ENCODE measurements at regions not wholly inside any gene's neighbourhood (a gene's known extent, or its start where the extent isn't known, plus 50 kb on each side); places are given as distances from the start of the nearest gene placed in this dataset.

DNA sequence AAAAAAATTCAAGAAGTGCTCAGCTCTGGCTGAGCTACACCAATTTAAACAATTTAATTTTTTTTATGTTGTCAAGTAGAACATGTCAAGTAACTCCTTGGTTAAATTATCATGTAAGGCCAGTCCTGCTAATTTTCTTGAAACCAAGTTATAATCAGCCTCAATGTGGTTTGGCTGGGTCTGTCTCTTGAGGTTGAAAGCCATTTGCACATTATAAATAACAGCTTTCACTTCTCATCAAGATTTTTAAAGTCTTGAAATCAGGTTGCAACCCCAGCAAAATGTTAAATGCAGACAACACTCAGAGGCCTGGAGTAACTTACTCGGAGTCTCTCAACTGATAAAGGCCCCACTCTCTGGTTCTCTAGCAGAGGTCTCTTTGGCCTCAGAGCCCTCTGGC is 324.4 kb downstream of the BRD1 start:
- ChIA-PET POLR2A (ENCODE audit: unreplicated experiment) (no interaction called here), CTCF (no interaction called here)
- no peak for TF ChIP-seq EZH2 (IDR thresholded peaks at IDR 0.05; ENCODE audit: low read length, unreplicated experiment)
- TF ChIP-seq EZH2phosphoT487 (IDR thresholded peaks at IDR 0.05; ENCODE audit: borderline replicate concordance, low read length), result no peak
- TF ChIP-seq, protein P1, sequence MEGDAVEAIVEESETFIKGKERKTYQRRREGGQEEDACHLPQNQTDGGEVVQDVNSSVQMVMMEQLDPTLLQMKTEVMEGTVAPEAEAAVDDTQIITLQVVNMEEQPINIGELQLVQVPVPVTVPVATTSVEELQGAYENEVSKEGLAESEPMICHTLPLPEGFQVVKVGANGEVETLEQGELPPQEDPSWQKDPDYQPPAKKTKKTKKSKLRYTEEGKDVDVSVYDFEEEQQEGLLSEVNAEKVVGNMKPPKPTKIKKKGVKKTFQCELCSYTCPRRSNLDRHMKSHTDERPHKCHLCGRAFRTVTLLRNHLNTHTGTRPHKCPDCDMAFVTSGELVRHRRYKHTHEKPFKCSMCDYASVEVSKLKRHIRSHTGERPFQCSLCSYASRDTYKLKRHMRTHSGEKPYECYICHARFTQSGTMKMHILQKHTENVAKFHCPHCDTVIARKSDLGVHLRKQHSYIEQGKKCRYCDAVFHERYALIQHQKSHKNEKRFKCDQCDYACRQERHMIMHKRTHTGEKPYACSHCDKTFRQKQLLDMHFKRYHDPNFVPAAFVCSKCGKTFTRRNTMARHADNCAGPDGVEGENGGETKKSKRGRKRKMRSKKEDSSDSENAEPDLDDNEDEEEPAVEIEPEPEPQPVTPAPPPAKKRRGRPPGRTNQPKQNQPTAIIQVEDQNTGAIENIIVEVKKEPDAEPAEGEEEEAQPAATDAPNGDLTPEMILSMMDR (conservative IDR thresholded peaks at IDR 0.05; ENCODE audit: low read depth, low read length), result no peak
- Histone ChIP-seq H3K4me3 (ENCODE audit: low read length) (no peak overlapping the region), H4K20me1 (ENCODE audit: low read length) (no peaks in the 10 kb centered on the region), H3K4me1 (ENCODE audit: insufficient read depth, low read length) (peaks cover 30% of the 10 kb centered on the region), H3K79me2 (ENCODE audit: low read length) (no peaks in the 10 kb centered on the region), H3K27ac (ENCODE audit: low read length) (no peak overlapping the region), H3K36me3 (ENCODE audit: low read depth, low read length) (no peaks in the 10 kb centered on the region), H3K9ac (ENCODE audit: low read length) (no peak overlapping the region), H3F3A (ENCODE audit: low read length, unreplicated experiment) (no peaks in the 10 kb centered on the region), H3K9me2 (replicated peaks; ENCODE audit: low read length) (no peaks in the 10 kb centered on the region), H2AFZ (ENCODE audit: low read length) (no peak overlapping the region), H3K27me3 (ENCODE audit: low read length) (peaks cover 4% of the 10 kb centered on the region; the same call in 1 of the 2 replicates), H3K4me2 (ENCODE audit: low read length) (no peak overlapping the region), H3K9me3 (ENCODE audit: low read length) (no peaks in the 10 kb centered on the region)
- intact Hi-C loops (cut with micrococcal nuclease), result no loop called here
- DNase-seq, result no peak
- BruUV-seq (replicated peaks), result no TSS peak
- no peak for ATAC-seq

DNA sequence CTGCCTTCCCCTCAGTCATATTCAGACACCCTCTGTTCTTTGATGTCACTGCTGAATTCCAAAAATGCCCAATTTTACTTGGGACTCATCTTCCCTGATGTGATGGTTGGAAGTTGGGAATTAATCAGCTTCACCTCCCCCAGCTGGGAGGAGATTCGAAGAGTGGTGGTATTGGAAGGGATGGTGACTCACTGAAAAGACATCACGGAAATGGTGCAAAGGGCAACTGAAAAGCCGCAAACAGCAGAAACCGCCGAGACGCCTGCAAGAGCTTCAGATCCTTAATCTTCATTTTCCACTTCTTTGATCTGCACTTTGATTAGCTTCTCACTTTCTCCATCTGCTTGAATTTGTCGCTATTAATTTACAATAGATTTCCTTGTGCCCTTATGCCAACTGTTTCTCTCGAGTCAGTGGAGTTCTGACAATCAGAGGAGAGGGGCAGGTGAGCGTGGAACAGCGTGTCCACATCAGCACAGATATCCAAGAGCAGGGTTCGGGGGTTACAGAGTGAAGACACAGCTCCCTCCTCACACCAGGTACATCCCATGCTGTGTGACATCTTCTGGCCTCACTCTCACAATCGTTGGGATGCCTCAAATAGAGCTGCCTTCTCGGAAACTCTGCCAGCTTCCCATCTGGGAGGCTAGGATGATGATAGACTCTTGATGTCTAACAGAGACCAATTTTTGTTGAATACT is 325.4 kb downstream of the BRD1 start:
- Histone ChIP-seq H3F3A (ENCODE audit: low read length, unreplicated experiment) (no peaks in the 10 kb centered on the region), H3K9ac (ENCODE audit: low read length) (no peak overlapping the region), H4K20me1 (ENCODE audit: low read length) (no peaks in the 10 kb centered on the region), H3K36me3 (ENCODE audit: low read depth, low read length) (no peaks in the 10 kb centered on the region), H3K4me3 (ENCODE audit: low read length) (peak overlapping the region; percentile 47), H3K27me3 (ENCODE audit: low read length) (no peaks in the 10 kb centered on the region), H3K27ac (ENCODE audit: low read length) (peak overlapping the region; percentile 64), H2AFZ (ENCODE audit: low read length) (peak overlapping the region; percentile 70), H3K79me2 (ENCODE audit: low read length) (no peaks in the 10 kb centered on the region), H3K4me1 (ENCODE audit: insufficient read depth, low read length) (peaks cover 35% of the 10 kb centered on the region), H3K4me2 (ENCODE audit: low read length) (peak overlapping the region; percentile 78), H3K9me2 (replicated peaks; ENCODE audit: low read length) (no peaks in the 10 kb centered on the region), H3K9me3 (ENCODE audit: low read length) (no peaks in the 10 kb centered on the region)
- intact Hi-C loops (cut with micrococcal nuclease), result no loop called here
- ChIA-PET POLR2A (ENCODE audit: unreplicated experiment) (no interaction called here), CTCF (no interaction called here)
- ATAC-seq, result peak; percentile 64; the same call in 1 of the 2 replicates
- DNase-seq, result peak; percentile 78
- no TSS peak for BruUV-seq (replicated peaks)
- TF ChIP-seq, protein P1 (conservative IDR thresholded peaks at IDR 0.05; ENCODE audit: low read depth, low read length), result no peak
- TF ChIP-seq EZH2phosphoT487 (IDR thresholded peaks at IDR 0.05; ENCODE audit: borderline replicate concordance, low read length), result no peak
- TF ChIP-seq EZH2 (IDR thresholded peaks at IDR 0.05; ENCODE audit: low read length, unreplicated experiment), result no peak

DNA sequence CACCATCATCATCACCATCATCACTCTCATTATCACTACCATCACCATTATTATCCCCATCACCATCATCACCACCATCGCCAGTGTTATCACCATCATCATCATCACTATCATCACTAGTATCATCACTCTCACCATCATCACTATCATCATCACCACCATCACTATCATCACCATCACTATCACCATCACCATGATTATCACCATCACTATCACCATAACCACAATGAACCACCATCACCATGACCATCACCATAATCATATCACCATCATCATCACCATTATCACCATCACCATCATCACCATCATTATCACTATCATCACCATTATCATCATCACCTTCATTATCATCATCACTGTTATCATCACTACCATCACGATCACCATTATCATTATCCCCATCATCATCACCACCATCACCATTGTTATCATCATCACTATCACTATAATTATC is 326.7 kb downstream of the BRD1 start:
- ChIA-PET CTCF (no interaction called here), POLR2A (ENCODE audit: unreplicated experiment) (no interaction called here)
- no peaks in the 10 kb centered on the region for H3K9me2 ChIP-seq (replicated peaks; ENCODE audit: low read length)
- no peaks in the 10 kb centered on the region for H3K36me3 ChIP-seq (ENCODE audit: low read depth, low read length)
- peaks cover 35% of the 10 kb centered on the region for H3K4me1 ChIP-seq (ENCODE audit: insufficient read depth, low read length)
- H3K9ac ChIP-seq (ENCODE audit: low read length), result no peak overlapping the region
- intact Hi-C loops (cut with micrococcal nuclease), result no loop called here
- no peaks in the 10 kb centered on the region for H3K79me2 ChIP-seq (ENCODE audit: low read length)
- ATAC-seq (no peak), DNase-seq (no peak)
- H2AFZ ChIP-seq (ENCODE audit: low read length), result no peak overlapping the region
- H4K20me1 ChIP-seq (ENCODE audit: low read length), result no peaks in the 10 kb centered on the region
- no peaks in the 10 kb centered on the region for H3K9me3 ChIP-seq (ENCODE audit: low read length)
- BruUV-seq (replicated peaks), result no TSS peak
- TF ChIP-seq, protein P1 (conservative IDR thresholded peaks at IDR 0.05; ENCODE audit: low read depth, low read length), result no peak
- TF ChIP-seq EZH2phosphoT487 (IDR thresholded peaks at IDR 0.05; ENCODE audit: borderline replicate concordance, low read length), result no peak
- no peak for TF ChIP-seq EZH2 (IDR thresholded peaks at IDR 0.05; ENCODE audit: low read length, unreplicated experiment)
- H3K27ac ChIP-seq (ENCODE audit: low read length), result no peak overlapping the region
- H3K27me3 ChIP-seq (ENCODE audit: low read length), result no peaks in the 10 kb centered on the region
- H3F3A ChIP-seq (ENCODE audit: low read length, unreplicated experiment), result no peaks in the 10 kb centered on the region
- no peak overlapping the region for H3K4me3 ChIP-seq (ENCODE audit: low read length)
- no peak overlapping the region for H3K4me2 ChIP-seq (ENCODE audit: low read length)

Measured in PC-3 (cell line).